ENCODE measurements at regions not wholly inside any gene's neighbourhood (a gene's known extent, or its start where the extent isn't known, plus 50 kb on each side); places are given as distances from the start of the nearest gene placed in this dataset.

GRCh38 chr5:152844713-152845112 is 439.6 kb upstream of the NMUR2 start:
- DNase-seq (ENCODE audit: low read depth in 1 of 2, low spot score in 1 of 2): no peak

GRCh38 chr5:152853361-152853760 is 448.3 kb upstream of the NMUR2 start:
- DNase-seq (ENCODE audit: low read depth in 1 of 2, low spot score in 1 of 2): no peak
- TF ChIP-seq CTCF (IDR thresholded peaks at IDR 0.05; ENCODE audit: insufficient read depth, low read length) (no peak), POLR2AphosphoS5 (IDR thresholded peaks at IDR 0.05; ENCODE audit: low read depth) (no peak), GABPA (IDR thresholded peaks at IDR 0.05; ENCODE audit: low read depth) (no peak), REST (IDR thresholded peaks at IDR 0.05; ENCODE audit: insufficient replicate concordance, low read depth) (no peak), SPI1 (IDR thresholded peaks at IDR 0.05; ENCODE audit: borderline replicate concordance, low read depth) (no peak)
- no peak overlapping the region for H3K27ac ChIP-seq (replicated peaks)
- no peaks in the 10 kb centered on the region for H3K27me3 ChIP-seq (ENCODE audit: insufficient read depth, poor library complexity, severe bottlenecking)
- H3K4me3 ChIP-seq (replicated peaks; ENCODE audit: insufficient read depth, low read length): no peak overlapping the region

More at GRCh38 chr5:152844713-152845112, 439.6 kb upstream of the NMUR2 start:
- no peak overlapping the region for H3K27ac ChIP-seq (replicated peaks)
- no peak for TF ChIP-seq CTCF (IDR thresholded peaks at IDR 0.05; ENCODE audit: insufficient read depth, low read length)
- H3K4me3 ChIP-seq (replicated peaks; ENCODE audit: insufficient read depth, low read length): no peak overlapping the region
- no peaks in the 10 kb centered on the region for H3K27me3 ChIP-seq (ENCODE audit: insufficient read depth, poor library complexity, severe bottlenecking)

GRCh38 chr5:152855441-152855840 is 450.4 kb upstream of the NMUR2 start:
- H3K27ac ChIP-seq (replicated peaks): no peak overlapping the region
- TF ChIP-seq REST (IDR thresholded peaks at IDR 0.05; ENCODE audit: insufficient replicate concordance, low read depth) (no peak), GABPA (IDR thresholded peaks at IDR 0.05; ENCODE audit: low read depth) (no peak), POLR2AphosphoS5 (IDR thresholded peaks at IDR 0.05; ENCODE audit: low read depth) (no peak), SPI1 (IDR thresholded peaks at IDR 0.05; ENCODE audit: borderline replicate concordance, low read depth) (no peak)
- no peaks in the 10 kb centered on the region for H3K27me3 ChIP-seq (ENCODE audit: insufficient read depth, poor library complexity, severe bottlenecking)
- no peak for DNase-seq (ENCODE audit: low read depth in 1 of 2, low spot score in 1 of 2)
- H3K4me3 ChIP-seq (replicated peaks; ENCODE audit: insufficient read depth, low read length): no peak overlapping the region

GRCh38 chr5:152861231-152861630 is 456.2 kb upstream of the NMUR2 start:
- no peak overlapping the region for H3K27ac ChIP-seq (replicated peaks)
- no peak for DNase-seq (ENCODE audit: low read depth in 1 of 2, low spot score in 1 of 2)
- H3K27me3 ChIP-seq (ENCODE audit: insufficient read depth, poor library complexity, severe bottlenecking): no peaks in the 10 kb centered on the region
- no peak overlapping the region for H3K4me3 ChIP-seq (replicated peaks; ENCODE audit: insufficient read depth, low read length)
- TF ChIP-seq REST (IDR thresholded peaks at IDR 0.05; ENCODE audit: insufficient replicate concordance, low read depth) (no peak), GABPA (IDR thresholded peaks at IDR 0.05; ENCODE audit: low read depth) (no peak), POLR2AphosphoS5 (IDR thresholded peaks at IDR 0.05; ENCODE audit: low read depth) (no peak), SPI1 (IDR thresholded peaks at IDR 0.05; ENCODE audit: borderline replicate concordance, low read depth) (no peak)
